Left lung (tissue), 4 donors: ENCODE measurements at regions not wholly inside any gene's neighbourhood (a gene's known extent, or its start where the extent isn't known, plus 50 kb on each side); places are given as distances from the start of the nearest gene placed in this dataset.

Experiments used
- ATAC-seq: fragments of 200-7000 bp; cut with Tn5 transposase; one replicate; pipeline ENCODE4 v1.9.1; 2020; ENCODE audit warnings: moderate library complexity
- DNase-seq, 4 donors: peaks; one replicate each; pipeline ENCODE4 v3.0.0-alpha.2; 2013 to 2020
- H3K27ac ChIP-seq, 2 donors: fragments of 200-600 bp; sonication (generic) in 1 of 2; one replicate each; pipeline versions ENCODE4 v1.5.0 to v1.8.0; 2020 to 2021
- H3K27me3 ChIP-seq, 2 donors: fragments of 200-600 bp; sonication (generic) in 1 of 2; one replicate each; pipeline versions ENCODE4 v1.5.0 to v1.8.0; 2020 to 2021
- H3K36me3 ChIP-seq, 2 donors: fragments of 200-600 bp; sonication (generic) in 1 of 2; one replicate each; pipeline versions ENCODE4 v1.5.0 to v1.8.0; 2020 to 2021
- H3K4me1 ChIP-seq, 2 donors: fragments of 200-600 bp; one replicate each; pipeline ENCODE4 v1.8.0; 2021
- H3K4me3 ChIP-seq, 2 donors: fragments of 200-600 bp; sonication (generic) in 1 of 2; one replicate each; pipeline versions ENCODE4 v1.5.0 to v1.8.0; 2020 to 2021; ENCODE audit warnings: mild to moderate bottlenecking in 1 of 2
- H3K9me3 ChIP-seq, 2 donors: fragments of 200-600 bp; sonication (generic) in 1 of 2; one replicate each; pipeline versions ENCODE4 v1.5.0 to v1.8.0; 2020 to 2021
- CTCF ChIP-seq, 2 donors: fragments of 200-600 bp; sonication (generic) in 1 of 2; IDR thresholded peaks; one replicate each; pipeline versions ENCODE4 v1.5.0 to v1.8.0; 2021; ENCODE audit warnings: antibody characterized with exemption in 2 of 2
- intact Hi-C, 2 donors: fragments of 100-400 bp; cut with DNase I; formaldehyde crosslinking; loops; one replicate each; pipeline versions ENCODE4 v1.11.2 to v1.14.2; 2022
- donor health status: DM: no; HTN: yes; CAD: no.
- donor health status: DM: no; HTN: no; CAD: no.

- Histone ChIP-seq H3K4me3 (no peak overlapping the region), H3K27me3 (no peaks in the 10 kb centered on the region), H3K4me1 (no peaks in the 10 kb centered on the region), H3K36me3 (no peaks in the 10 kb centered on the region), H3K27ac (no peak overlapping the region), H3K9me3 (peaks cover 0 to 2% of the 10 kb centered on the region in 2 donors)
- intact Hi-C loops: no loop called here
- no peak for TF ChIP-seq CTCF (IDR thresholded peaks at IDR 0.05)
- ATAC-seq (peak; percentile 40), DNase-seq (peak in 1 of 4 donors; percentile 74)
Observed at GRCh38 chr5:171579976-171580411, 160.5 kb downstream of the FGF18 start.

- H3K9me3 ChIP-seq: peaks cover 0 to 1% of the 10 kb centered on the region in 2 donors
- H3K4me3 ChIP-seq: no peak overlapping the region
- H3K4me1 ChIP-seq: no peaks in the 10 kb centered on the region
- ATAC-seq (peak; percentile 40), DNase-seq (peak in 1 of 4 donors; percentile 54)
- H3K27ac ChIP-seq: no peak overlapping the region
- intact Hi-C loops: no loop called here
- no peaks in the 10 kb centered on the region for H3K27me3 ChIP-seq
- TF ChIP-seq CTCF (IDR thresholded peaks at IDR 0.05): no peak
- no peaks in the 10 kb centered on the region for H3K36me3 ChIP-seq
Observed at GRCh38 chr5:171580502-171581265, 161.2 kb downstream of the FGF18 start.

- intact Hi-C loops: no loop called here
- Histone ChIP-seq H3K4me1 (no peaks in the 10 kb centered on the region), H3K36me3 (no peaks in the 10 kb centered on the region), H3K27ac (no peak overlapping the region), H3K9me3 (no peaks in the 10 kb centered on the region), H3K27me3 (no peaks in the 10 kb centered on the region), H3K4me3 (no peak overlapping the region)
- peak in 1 of 4 donors; percentile 24 for DNase-seq
- ATAC-seq: no peak
- TF ChIP-seq CTCF (IDR thresholded peaks at IDR 0.05): no peak
Observed at GRCh38 chr5:171581781-171582180, 162.3 kb downstream of the FGF18 start.

- Histone ChIP-seq H3K27ac (no peak overlapping the region), H3K4me1 (no peaks in the 10 kb centered on the region), H3K36me3 (no peaks in the 10 kb centered on the region), H3K27me3 (no peaks in the 10 kb centered on the region), H3K4me3 (no peak overlapping the region), H3K9me3 (no peaks in the 10 kb centered on the region)
- intact Hi-C loops: no loop called here
- no peak for TF ChIP-seq CTCF (IDR thresholded peaks at IDR 0.05)
- ATAC-seq (no peak), DNase-seq (no peak)
Observed at GRCh38 chr5:171582849-171583248, 163.4 kb downstream of the FGF18 start.

- DNase-seq (no peak), ATAC-seq (no peak)
- TF ChIP-seq CTCF (IDR thresholded peaks at IDR 0.05): no peak
- intact Hi-C loops: no loop called here
- Histone ChIP-seq H3K9me3 (no peaks in the 10 kb centered on the region), H3K4me1 (no peaks in the 10 kb centered on the region), H3K27ac (no peak overlapping the region), H3K36me3 (no peaks in the 10 kb centered on the region), H3K4me3 (no peak overlapping the region), H3K27me3 (no peaks in the 10 kb centered on the region)
Observed at GRCh38 chr5:171585981-171586380, 166.5 kb downstream of the FGF18 start.
